GM10248 (cell line): ENCODE measurements at regions not wholly inside any gene's neighbourhood (a gene's known extent, or its start where the extent isn't known, plus 50 kb on each side); places are given as distances from the start of the nearest gene placed in this dataset.

Experiments used
- CTCF ChIA-PET: fragments of 300-600 bp; sonication (Branson Sonifier 250); formaldehyde crosslinking; extraction: SDS; loops from one replicate; lab custom pipeline; 2021; ENCODE audit warnings: antibody characterized with exemption; lab: Yijun Ruan, JAX
- POLR2A ChIA-PET: fragments of 350-650 bp; sonication (Branson Sonifier 250); formaldehyde crosslinking; extraction: SDS; loops from one replicate; lab custom pipeline; 2020; ENCODE audit warnings: antibody characterized with exemption; lab: Yijun Ruan, JAX
- DNase-seq: peaks from one replicate; pipeline ENCODE4 v3.0.0; 2012; ENCODE audit errors: extremely low spot score
- CTCF ChIP-seq: IDR thresholded peaks from 2 replicates; pipeline ENCODE4 v1.5.1; 2012; ENCODE audit warnings: mild to moderate bottlenecking, low read depth; ENCODE audit errors: extremely low read depth, missing control alignments, control extremely low read depth

- ChIA-PET CTCF (no interaction called here), POLR2A (no interaction called here)
- no peak for DNase-seq
- no peak for TF ChIP-seq CTCF
These were observed 265.2 kb downstream of the CBLN4 start for GRCh38 chr20:55740076-55740475.

GRCh38 chr20:55730321-55730720, 275.0 kb downstream of the CBLN4 start:
- ChIA-PET CTCF (no interaction called here), POLR2A (no interaction called here)
- TF ChIP-seq CTCF: no peak
- no peak for DNase-seq

- ChIA-PET POLR2A (no interaction called here), CTCF (no interaction called here)
These were observed 290.6 kb downstream of the CBLN4 start for GRCh38 chr20:55714736-55715135.

GRCh38 chr20:55714082-55714481, 291.2 kb downstream of the CBLN4 start:
- ChIA-PET POLR2A (no interaction called here), CTCF (no interaction called here)
- TF ChIP-seq CTCF: no peak
- no peak for DNase-seq

More at GRCh38 chr20:55714736-55715135, 290.6 kb downstream of the CBLN4 start:
- no peak for DNase-seq
- TF ChIP-seq CTCF: no peak

GRCh38 chr20:55704458-55704857, 300.9 kb downstream of the CBLN4 start:
- no peak for TF ChIP-seq CTCF
- no peak for DNase-seq
- ChIA-PET POLR2A (no interaction called here), CTCF (no interaction called here)

GRCh38 chr20:55701467-55701866, 303.9 kb downstream of the CBLN4 start:
- ChIA-PET CTCF (no interaction called here), POLR2A (no interaction called here)
- TF ChIP-seq CTCF: no peak
- no peak for DNase-seq

GRCh38 chr20:55696520-55696919, 308.8 kb downstream of the CBLN4 start:
- CTCF ChIA-PET: no interaction called here
- POLR2A ChIA-PET: no interaction called here
- no peak for DNase-seq
- no peak for TF ChIP-seq CTCF
